ENCODE measurements at regions not wholly inside any gene's neighbourhood (a gene's known extent, or its start where the extent isn't known, plus 50 kb on each side); places are given as distances from the start of the nearest gene placed in this dataset.
"Not testable (repeated sequence)": the region's sequence is repeated elsewhere in the genome, so short reads cannot be mapped to it uniquely, and the experiment has no call there.

DNA sequence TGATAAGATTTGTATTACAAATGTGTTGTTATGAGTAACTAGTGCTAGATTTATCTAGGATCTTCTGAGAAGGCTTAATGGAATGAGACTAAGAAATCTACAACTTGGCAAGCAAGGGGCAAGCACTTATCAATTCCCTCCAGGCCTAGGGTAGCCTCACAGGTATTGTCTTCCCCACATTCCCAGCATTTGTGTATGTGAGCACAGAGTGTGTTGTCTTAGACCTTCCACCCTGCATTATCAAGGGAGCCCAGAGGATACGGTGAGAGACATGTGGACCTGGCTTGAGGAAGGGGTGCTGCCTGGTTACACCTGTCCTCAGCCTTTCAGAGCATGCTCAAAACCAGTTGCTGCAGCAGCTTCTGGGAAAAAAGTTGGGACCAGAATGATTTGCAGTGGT lies 327.2 kb downstream of the MRPL39 start:
- no peak for DNase-seq (ENCODE audit: low read depth in 2 of 3, low spot score in 2 of 3)

- no peak for DNase-seq (ENCODE audit: low read depth in 2 of 3, low spot score in 2 of 3)
These were observed 333.3 kb downstream of the MRPL39 start for GRCh38 chr21:25273959-25274358.

DNA sequence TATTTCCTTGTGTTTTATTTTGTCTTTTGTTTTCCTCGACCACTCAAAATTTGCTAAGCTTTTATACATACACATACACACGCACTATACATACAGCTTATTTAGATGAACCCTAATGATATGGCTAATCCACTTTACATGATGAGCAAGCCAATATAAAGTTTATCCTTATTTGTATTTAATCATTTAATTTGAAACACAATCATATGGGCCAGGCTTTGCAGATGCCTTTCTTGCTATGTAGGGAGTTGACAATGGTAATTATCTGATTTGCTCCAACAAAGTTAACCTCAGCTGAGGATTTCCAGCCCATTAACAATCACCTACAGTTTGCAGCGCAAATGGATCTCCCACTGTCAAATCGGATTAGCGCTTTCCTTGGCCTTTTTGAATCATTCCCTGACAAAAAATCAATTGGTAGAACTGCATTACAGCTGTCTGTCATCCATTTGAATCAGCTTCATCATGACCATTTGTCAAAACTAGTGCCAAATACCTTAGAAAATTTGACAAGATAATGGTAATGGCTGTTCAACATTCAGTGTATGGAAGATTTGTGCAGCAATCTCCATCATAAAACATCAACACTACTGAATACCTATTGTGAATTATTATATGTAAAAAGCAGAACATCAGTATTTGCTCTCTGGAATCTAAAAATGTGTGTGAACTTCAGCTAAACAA lies 352.6 kb downstream of the MRPL39 start:
- no peak for DNase-seq (ENCODE audit: low read depth in 2 of 3, low spot score in 2 of 3)

GRCh38 chr21:25246546-25246945 lies 360.7 kb downstream of the MRPL39 start:
- no peak for DNase-seq (ENCODE audit: low read depth in 2 of 3, low spot score in 2 of 3)

- no peak for DNase-seq (ENCODE audit: low read depth in 2 of 3, low spot score in 2 of 3)
These were observed 362.5 kb downstream of the MRPL39 start for GRCh38 chr21:25244735-25245134.

- DNase-seq (ENCODE audit: low read depth in 2 of 3, low spot score in 2 of 3): no peak
These were observed 363.5 kb downstream of the MRPL39 start for GRCh38 chr21:25243808-25244207.

DNA sequence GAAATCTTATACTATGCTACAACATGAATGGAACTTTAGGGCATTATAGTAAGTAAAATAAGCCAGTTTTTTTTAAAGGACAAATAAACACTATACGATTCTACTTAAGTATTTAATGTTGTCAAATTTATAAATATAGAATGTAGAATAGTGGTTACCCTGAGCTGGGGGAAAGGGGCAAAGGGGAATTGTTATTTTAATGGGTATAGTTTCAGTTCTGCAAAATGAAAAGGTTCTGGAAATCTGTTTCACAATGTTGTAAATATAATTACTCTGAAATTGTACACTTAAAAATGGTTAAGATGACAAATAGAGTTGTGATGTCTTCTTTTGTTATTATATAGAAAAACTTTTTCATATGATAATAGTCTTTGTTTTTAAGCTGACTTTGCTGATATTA lies 366.3 kb downstream of the MRPL39 start:
- no peak for DNase-seq (ENCODE audit: low read depth in 2 of 3, low spot score in 2 of 3)

DNA sequence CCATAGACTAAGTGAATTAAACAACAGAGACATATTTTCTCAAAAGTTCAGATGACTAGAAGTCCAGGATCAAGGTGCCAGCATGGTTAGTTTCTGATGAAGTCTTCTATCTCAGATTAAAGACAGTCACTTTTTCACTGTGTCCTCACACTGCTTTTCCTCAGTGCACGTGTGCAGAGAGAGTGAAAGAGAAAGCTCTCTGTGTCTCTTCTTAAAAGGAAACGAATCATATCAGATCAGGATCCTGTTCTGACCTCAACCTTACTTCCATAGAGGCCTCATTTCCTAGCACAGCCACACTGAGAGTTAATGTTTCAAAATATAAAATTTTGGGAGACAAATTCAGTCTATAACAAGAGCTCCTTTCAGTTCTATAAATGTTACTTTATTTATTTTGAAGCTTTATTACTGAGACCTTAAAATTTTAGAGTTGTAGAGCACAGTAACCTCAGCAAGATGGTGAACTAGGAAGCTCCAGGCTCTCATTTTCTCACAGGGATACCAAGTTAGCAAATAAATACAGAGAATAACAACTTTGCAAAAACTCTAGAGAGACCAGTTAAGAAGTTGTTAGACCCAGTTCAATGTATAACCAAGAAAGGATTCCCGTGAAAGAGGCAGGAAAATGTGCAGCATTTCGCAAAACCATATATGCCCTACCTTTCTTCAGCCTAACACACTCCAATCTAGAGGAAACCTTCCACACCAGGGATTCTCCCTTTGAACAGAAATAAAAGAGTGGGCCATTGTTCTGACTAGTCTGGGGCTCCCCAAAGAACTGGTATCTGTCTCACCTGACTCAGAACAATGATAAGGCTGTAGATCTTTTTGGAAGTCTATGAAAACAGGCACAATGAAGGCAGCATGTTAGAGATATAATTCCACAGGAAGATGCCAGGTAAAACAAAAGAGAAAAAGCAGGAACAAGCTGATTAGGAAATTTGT lies 372.2 kb downstream of the MRPL39 start:
- DNase-seq (ENCODE audit: low read depth in 2 of 3, low spot score in 2 of 3): no peak

DNA sequence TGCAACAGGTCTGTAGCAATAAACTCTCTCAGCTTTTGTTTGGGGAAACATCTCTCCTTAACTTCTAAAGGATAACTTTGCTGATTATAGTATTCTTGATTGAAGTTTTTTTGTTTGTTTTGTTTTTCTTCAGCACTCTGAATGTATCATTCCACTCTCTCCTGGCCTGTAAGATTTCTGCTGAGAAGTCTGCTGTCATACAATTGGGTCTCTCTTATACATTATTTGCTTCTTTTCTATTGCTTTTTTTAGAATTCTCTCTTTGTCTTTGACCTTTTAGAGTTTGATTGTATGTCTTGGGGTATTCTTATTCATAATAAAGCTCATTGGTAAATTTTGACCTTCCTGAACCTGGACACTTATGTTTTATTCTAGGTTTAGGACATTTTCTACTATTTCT lies 386.3 kb downstream of the MRPL39 start:
- DNase-seq (ENCODE audit: low read depth in 2 of 3, low spot score in 2 of 3): no peak

- DNase-seq (ENCODE audit: low read depth in 2 of 3, low spot score in 2 of 3): no peak
These were observed 387.1 kb downstream of the MRPL39 start for GRCh38 chr21:25220169-25220568.

DNA sequence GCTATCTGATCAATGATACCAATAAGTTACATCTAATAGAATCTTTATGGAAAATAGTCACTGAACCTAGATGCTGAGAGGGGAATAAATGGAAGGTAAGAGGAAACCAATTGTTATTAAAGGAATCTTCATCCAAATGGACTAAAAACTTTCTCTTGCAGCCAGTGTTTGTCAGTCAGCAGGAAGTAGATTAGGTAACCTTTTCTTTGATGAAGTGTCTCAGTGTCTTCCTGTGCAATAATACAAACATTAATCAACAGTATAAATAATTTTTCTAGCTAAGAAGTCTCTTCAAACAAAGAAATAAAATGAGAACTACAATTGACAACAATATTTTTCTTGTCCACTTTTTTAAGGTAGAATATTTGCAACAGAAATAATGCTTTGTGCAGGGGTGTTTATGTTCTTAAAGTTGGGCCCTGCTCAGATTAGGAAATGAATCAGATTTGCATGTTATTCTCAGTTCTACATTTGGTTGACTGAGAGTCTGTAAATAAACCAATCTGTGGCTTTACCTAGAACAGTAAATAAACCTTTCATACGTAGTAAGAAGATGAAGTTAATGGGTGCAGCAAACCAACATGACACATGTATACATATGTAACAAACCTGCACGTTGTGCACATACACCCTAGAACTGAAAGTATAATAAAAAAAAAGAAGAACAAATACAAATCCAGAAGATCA lies 391.4 kb downstream of the MRPL39 start:
- no peak for DNase-seq (ENCODE audit: low read depth in 2 of 3, low spot score in 2 of 3)

DNA sequence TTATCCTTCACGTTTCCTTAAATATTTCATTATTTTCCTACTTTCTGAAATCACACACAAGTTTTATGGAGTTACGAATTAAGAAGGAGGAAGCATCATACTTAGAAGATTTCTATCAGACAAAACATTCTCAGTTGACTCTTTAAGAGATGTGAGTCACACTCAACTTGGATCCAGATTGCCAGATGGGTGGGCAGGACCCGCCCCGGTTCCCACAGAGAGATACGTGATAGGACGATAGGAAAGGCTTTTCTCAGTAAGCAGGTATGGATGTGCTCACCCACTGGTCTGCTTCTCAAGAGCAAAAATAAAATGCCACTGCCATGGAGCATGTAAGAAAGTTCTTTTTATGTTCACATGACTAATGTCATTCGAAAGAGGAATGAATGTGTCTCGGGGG lies 392.6 kb downstream of the MRPL39 start:
- no peak for DNase-seq (ENCODE audit: low read depth in 2 of 3, low spot score in 2 of 3)

DNA sequence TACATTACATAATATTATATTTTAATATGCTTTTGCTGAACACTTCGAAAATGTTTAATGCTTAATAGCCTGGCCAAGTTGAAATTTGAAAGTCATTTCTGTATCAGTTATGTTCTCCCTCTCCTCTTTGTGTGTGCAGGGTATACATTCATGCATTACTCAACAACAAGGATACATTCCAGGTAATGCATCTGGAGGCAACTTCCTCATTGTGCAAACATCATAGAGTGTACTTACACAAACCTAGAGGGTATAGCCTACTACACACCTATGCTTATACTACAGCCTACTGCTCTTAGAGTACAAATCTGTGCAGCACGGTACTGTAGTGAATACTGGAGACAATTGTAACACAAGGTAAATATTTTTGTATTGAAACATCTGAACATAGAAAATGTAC lies 407.3 kb downstream of the MRPL39 start:
- DNase-seq (ENCODE audit: low read depth in 2 of 3, low spot score in 2 of 3): no peak

- DNase-seq (ENCODE audit: low read depth in 2 of 3, low spot score in 2 of 3): no peak
These were observed 416.1 kb downstream of the MRPL39 start for GRCh38 chr21:25191141-25191540.

- DNase-seq (ENCODE audit: low read depth in 2 of 3, low spot score in 2 of 3): no peak
These were observed 417.8 kb downstream of the MRPL39 start for GRCh38 chr21:25189497-25189896.

GRCh38 chr21:25188677-25189079 lies 418.6 kb downstream of the MRPL39 start:
- DNase-seq (ENCODE audit: low read depth in 2 of 3, low spot score in 2 of 3): no peak

- no peak for DNase-seq (ENCODE audit: low read depth in 2 of 3, low spot score in 2 of 3)
These were observed 421.0 kb downstream of the MRPL39 start for GRCh38 chr21:25186273-25186672.

DNA sequence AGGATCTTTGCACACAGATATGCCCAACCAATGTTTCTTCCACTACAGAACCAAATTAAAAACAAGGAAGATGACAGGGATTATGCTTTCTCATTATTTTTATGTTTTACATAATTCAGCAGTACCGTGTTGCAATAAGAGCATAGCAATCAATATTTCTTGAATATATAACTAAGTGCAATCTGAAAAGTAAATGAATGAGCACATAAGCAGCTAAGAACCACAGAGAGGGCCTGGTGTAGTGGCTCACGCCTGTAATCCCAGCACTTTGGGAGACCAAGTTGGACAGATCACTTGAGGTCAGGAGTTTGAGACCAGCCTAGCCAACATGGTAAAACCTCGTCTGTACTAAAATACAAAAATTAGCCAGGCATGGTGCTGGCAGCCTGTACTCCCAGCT lies 423.7 kb downstream of the MRPL39 start:
- no peak for DNase-seq (ENCODE audit: low read depth in 2 of 3, low spot score in 2 of 3)

- not testable (repeated sequence) for DNase-seq (ENCODE audit: low read depth in 2 of 3, low spot score in 2 of 3)
These were observed 425.6 kb downstream of the MRPL39 start for GRCh38 chr21:25181690-25182089.

GRCh38 chr21:25179116-25179515 lies 428.2 kb downstream of the MRPL39 start:
- no peak for DNase-seq (ENCODE audit: low read depth in 2 of 3, low spot score in 2 of 3)

DNA sequence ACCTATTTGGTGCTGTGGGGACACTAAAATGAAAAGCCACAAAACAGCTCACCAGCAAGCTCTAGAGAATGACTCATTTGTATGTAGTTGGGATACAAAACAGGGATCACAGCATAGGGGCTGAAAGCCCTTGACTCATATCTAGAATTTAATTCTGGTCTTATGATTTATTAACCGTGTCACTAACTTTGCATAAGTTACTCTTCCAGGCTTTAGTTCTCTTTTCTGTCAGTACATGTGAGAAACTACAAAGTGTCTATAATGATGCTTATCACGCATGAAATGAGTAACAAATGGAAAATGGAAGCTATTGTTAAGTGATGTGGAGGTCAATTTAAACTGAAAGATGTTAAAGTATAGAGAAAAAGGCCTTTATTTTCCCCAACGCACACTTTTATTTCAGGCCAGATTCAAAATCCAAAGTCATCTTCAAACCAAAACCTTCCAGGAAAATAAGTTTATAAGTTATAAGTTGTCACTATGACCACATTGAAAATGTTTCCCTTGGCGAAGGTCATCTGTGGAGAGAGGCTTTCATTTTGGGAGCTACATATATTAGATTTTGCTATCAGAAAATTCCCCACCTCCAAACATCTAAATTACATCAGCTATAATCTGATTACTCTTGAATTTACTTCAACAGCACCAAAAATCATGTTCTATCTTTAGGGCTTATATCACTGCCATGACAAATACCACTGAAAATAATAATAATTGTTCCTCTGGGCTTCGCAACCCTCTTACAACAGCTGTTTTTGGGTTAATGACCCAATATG lies 430.5 kb downstream of the MRPL39 start:
- DNase-seq (ENCODE audit: low read depth in 2 of 3, low spot score in 2 of 3): no peak
